ENCODE measurements at regions not wholly inside any gene's neighbourhood (a gene's known extent, or its start where the extent isn't known, plus 50 kb on each side); places are given as distances from the start of the nearest gene placed in this dataset.

GRCh38 chr9:28883234-28883633 lies 1310.0 kb upstream of the C9orf72 start:
- intact Hi-C loops (cut with micrococcal nuclease): loop anchor here (10.0 kb wide), 1 partner anchor 812 kb away; no protein-coding TSS in a partner anchor
- RAD21 ChIA-PET (ENCODE audit: low non-redundant PET in 1 of 2, low total read pairs in 2 of 2, uncharacterized antibody in 2 of 2, unreplicated experiment in 2 of 2): no interaction called here
- no peak overlapping the region for H3K4me2 ChIP-seq (ENCODE audit: low read length)
- POLR2A ChIA-PET: no interaction called here
- H4K20me1 ChIP-seq (ENCODE audit: insufficient read depth): no peaks in the 10 kb centered on the region
- no peak for DNase-seq (ENCODE audit: low read depth, low spot score)
- H3K36me3 ChIP-seq (ENCODE audit: control insufficient read depth in 1 of 2, insufficient read depth in 2 of 2, low read length in 2 of 2): no peaks in the 10 kb centered on the region
- no peaks in the 10 kb centered on the region for H3K9me3 ChIP-seq (ENCODE audit: control insufficient read depth in 1 of 2, insufficient read depth in 1 of 2, low read depth in 1 of 2, low read length in 2 of 2)
- no peaks in the 10 kb centered on the region for H3K4me1 ChIP-seq (ENCODE audit: control insufficient read depth in 1 of 2, insufficient read depth in 2 of 2, low read length in 2 of 2)
- H3K9me2 ChIP-seq (ENCODE audit: insufficient read depth): no peaks in the 10 kb centered on the region
- H3K79me2 ChIP-seq (ENCODE audit: insufficient read depth, low read length): no peaks in the 10 kb centered on the region
- ATAC-seq: no peak
- H3K9ac ChIP-seq (ENCODE audit: low read length): no peak overlapping the region
- TF ChIP-seq ATF3 (IDR thresholded peaks at IDR 0.05) (no peak), REST (IDR thresholded peaks at IDR 0.05; ENCODE audit: low read depth) (no peak), RAD21 (IDR thresholded peaks at IDR 0.05; ENCODE audit: low read depth) (no peak), POLR2A (IDR thresholded peaks at IDR 0.05; ENCODE audit: borderline replicate concordance, extremely low read depth, insufficient read depth, insufficient read length) (no peak), ELF1 (IDR thresholded peaks at IDR 0.05; ENCODE audit: borderline replicate concordance, low read depth) (no peak), EGR1 (IDR thresholded peaks at IDR 0.05; ENCODE audit: low read depth) (no peak), EZH2 (IDR thresholded peaks at IDR 0.05) (no peak), EZH2phosphoT487 (IDR thresholded peaks at IDR 0.05; ENCODE audit: borderline replicate concordance) (no peak), JUND (IDR thresholded peaks at IDR 0.05) (no peak), SIN3A (IDR thresholded peaks at IDR 0.05; ENCODE audit: low read depth) (no peak), ZFX (IDR thresholded peaks at IDR 0.05) (no peak), POLR2AphosphoS5 (IDR thresholded peaks at IDR 0.05; ENCODE audit: low read depth, low read length) (no peak)
- no TSS peak for BruUV-seq (replicated peaks)
- H3K27ac ChIP-seq (ENCODE audit: low read depth, low read length): no peak overlapping the region
- CTCF ChIA-PET: no interaction called here
- H3K27me3 ChIP-seq (ENCODE audit: insufficient read depth, low read length): no peaks in the 10 kb centered on the region
- H2AFZ ChIP-seq (ENCODE audit: low read depth, low read length, poor library complexity, severe bottlenecking): no peak overlapping the region
- H3K4me3 ChIP-seq (replicated peaks in 1 of 2; ENCODE audit: low read depth in 1 of 2, low read length in 2 of 2): no peak overlapping the region
